ENCODE measurements at regions not wholly inside any gene's neighbourhood (a gene's known extent, or its start where the extent isn't known, plus 50 kb on each side); places are given as distances from the start of the nearest gene placed in this dataset.

GRCh38 chr9:81789721-81790120, 100.4 kb upstream of the TLE1 start:
- Histone ChIP-seq H3K36me3 (ENCODE audit: control insufficient read depth, insufficient read depth, low read length) (no peaks in the 10 kb centered on the region), H3K27me3 (ENCODE audit: control insufficient read depth in 2 of 2, insufficient read depth in 2 of 2, low read length in 2 of 2) (no peaks in the 10 kb centered on the region), H4K20me1 (replicated peaks; ENCODE audit: control insufficient read depth, insufficient read depth, low read length) (no peaks in the 10 kb centered on the region), H3K4me2 (ENCODE audit: insufficient read depth, low read length) (no peak overlapping the region), H2AFZ (ENCODE audit: low read depth, low read length) (no peak overlapping the region), H3K27ac (ENCODE audit: extremely low read depth, low read depth, low read length) (no peak overlapping the region), H3K9ac (ENCODE audit: insufficient read depth in 1 of 2, low read depth in 2 of 2, low read length in 2 of 2) (no peak overlapping the region), H3K4me3 (no peak overlapping the region), H3K9me1 (ENCODE audit: control insufficient read depth, insufficient read depth, low read length) (no peaks in the 10 kb centered on the region), H3K4me1 (replicated peaks in 1 of 2; ENCODE audit: control insufficient read depth in 2 of 2, insufficient read depth in 2 of 2, low read length in 2 of 2) (no peaks in the 10 kb centered on the region), H3K79me2 (ENCODE audit: control insufficient read depth, insufficient read depth, low read length) (no peaks in the 10 kb centered on the region), H3K9me3 (replicated peaks; ENCODE audit: control insufficient read depth, insufficient read depth, low read depth, low read length) (no peaks in the 10 kb centered on the region)
- DNase-seq (ENCODE audit: extremely low read depth in 1 of 4, low spot score in 3 of 4) (no peak), FAIRE-seq (no peak), ATAC-seq (no peak)
- TF ChIP-seq POLR2AphosphoS5 (IDR thresholded peaks at IDR 0.05; ENCODE audit: control insufficient read depth, insufficient read depth, low read depth, low read length) (no peak), THAP7 (CRISPR knock-in tag; IDR thresholded peaks at IDR 0.05) (no peak), TCF3 (CRISPR knock-in tag; IDR thresholded peaks at IDR 0.05) (no peak), ZKSCAN3 (CRISPR knock-in tag; IDR thresholded peaks at IDR 0.05) (no peak), ZNF780A (CRISPR knock-in tag; IDR thresholded peaks at IDR 0.05) (no peak), ZNF436 (CRISPR knock-in tag; IDR thresholded peaks at IDR 0.05) (no peak), DPF2 (IDR thresholded peaks at IDR 0.05) (no peak), ZNF740 (CRISPR knock-in tag; IDR thresholded peaks at IDR 0.05) (no peak), ZNF740 (tag; IDR thresholded peaks at IDR 0.05) (no peak), MCM3 (IDR thresholded peaks at IDR 0.05) (no peak), ZNF318 (IDR thresholded peaks at IDR 0.05; ENCODE audit: borderline replicate concordance in 1 of 2, low read depth in 1 of 2) (no peak), PHF20 (IDR thresholded peaks at IDR 0.05; ENCODE audit: partially characterized antibody) (no peak), MCM7 (IDR thresholded peaks at IDR 0.05) (no peak), HNRNPH1 (optimal IDR thresholded peaks at IDR 0.05; ENCODE audit: low read depth, low read length) (no peak), TAF15 (IDR thresholded peaks at IDR 0.05; ENCODE audit: low read depth, low read length) (no peak)
- BruUV-seq (replicated peaks), result no TSS peak
- ChIA-PET POLR2A (no interaction called here), CTCF (ENCODE audit: low intra/inter-chr PET ratio) (no interaction called here)
- 0% methylated on average over 1 of the region's 1 CpG for WGBS (ENCODE audit: insufficient coverage, low coverage, missing lambda C conversion rate)
- in situ Hi-C loops (cut with MboI), result no loop called here
- intact Hi-C loops (cut with micrococcal nuclease), result no loop called here

Data from K562 (cell line).